NB4 (cell line): ENCODE measurements at regions not wholly inside any gene's neighbourhood (a gene's known extent, or its start where the extent isn't known, plus 50 kb on each side); places are given as distances from the start of the nearest gene placed in this dataset.

Source experiments
- DNase-seq: peaks from one replicate; pipeline ENCODE4 v3.0.0; 2010; ENCODE audit warnings: low read depth
- H3K4me3 ChIP-seq: one replicate; pipeline ENCODE4 v1.5.1; 2011; ENCODE audit warnings: mild to moderate bottlenecking, low read depth, low read length, moderate library complexity
- CTCF ChIP-seq: IDR thresholded peaks from one replicate; pipeline ENCODE4 v1.5.1; 2012; ENCODE audit warnings: low read depth, low read length
- MAX ChIP-seq: IDR thresholded peaks from 2 replicates; pipeline ENCODE4 v1.6.1; 2011; ENCODE audit warnings: low read depth, low read length
- MYC ChIP-seq: IDR thresholded peaks from 2 replicates; pipeline ENCODE4 v1.6.1; 2011; ENCODE audit warnings: low read depth, low read length
- POLR2A ChIP-seq: IDR thresholded peaks from 2 replicates; pipeline ENCODE4 v1.6.1; 2011; ENCODE audit warnings: mild to moderate bottlenecking; ENCODE audit not compliant: insufficient read length; ENCODE audit errors: extremely low read depth

GRCh38 chr4:125710766-125711165, 396.0 kb downstream of the FAT4 start:
- no peak overlapping the region for H3K4me3 ChIP-seq
- TF ChIP-seq MAX: no peak
- TF ChIP-seq POLR2A: no peak
- TF ChIP-seq MYC: no peak
- no peak for TF ChIP-seq CTCF
- no peak for DNase-seq

- no peak overlapping the region for H3K4me3 ChIP-seq
- DNase-seq: no peak
- TF ChIP-seq CTCF (no peak), MYC (no peak), POLR2A (no peak), MAX (no peak)
Measured at GRCh38 chr4:125714049-125714448, 399.3 kb downstream of the FAT4 start.

GRCh38 chr4:125714845-125715244, 400.1 kb downstream of the FAT4 start:
- TF ChIP-seq MYC (no peak), POLR2A (no peak), MAX (no peak), CTCF (no peak)
- DNase-seq: no peak
- no peak overlapping the region for H3K4me3 ChIP-seq

DNA sequence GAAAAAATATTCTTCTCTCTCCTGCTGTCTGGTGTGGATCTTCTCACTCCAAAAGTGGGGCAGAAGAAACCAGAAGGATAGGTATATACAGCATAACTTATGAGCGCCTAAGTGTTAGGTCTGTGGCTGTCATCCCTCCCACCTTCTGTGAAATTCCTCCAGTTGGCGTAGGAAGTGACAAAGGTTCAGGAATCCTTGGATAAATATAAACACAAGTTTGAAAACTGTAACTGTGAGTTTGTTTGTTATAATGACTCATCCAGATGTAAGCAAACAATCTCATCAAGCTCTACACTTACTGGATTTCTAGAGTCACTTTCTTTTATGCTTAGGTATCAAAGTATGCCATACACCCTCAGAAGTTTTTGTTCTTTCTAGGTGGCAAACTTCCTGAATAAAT, 405.2 kb downstream of the FAT4 start:
- no peak for TF ChIP-seq POLR2A
- TF ChIP-seq MYC: no peak
- TF ChIP-seq MAX: no peak
- DNase-seq: no peak
- H3K4me3 ChIP-seq: no peak overlapping the region

DNA sequence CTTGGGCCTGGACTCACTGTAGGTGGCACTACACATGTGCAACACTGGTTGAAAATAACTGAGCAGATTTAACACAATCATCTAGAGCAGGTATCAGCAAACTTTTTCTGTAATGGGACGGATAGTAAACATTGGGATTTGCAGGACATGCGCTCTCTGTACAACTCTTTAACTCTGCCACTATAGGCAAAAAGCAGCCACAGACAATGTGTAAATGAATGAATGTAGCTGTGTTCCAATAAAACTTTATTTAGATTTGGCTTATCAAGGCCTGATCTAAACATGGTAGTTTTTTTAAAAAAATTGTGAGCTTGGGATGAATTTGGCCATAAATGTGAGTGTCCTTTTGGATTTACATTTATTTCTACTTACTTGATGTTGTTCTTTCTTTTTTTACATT, 407.3 kb downstream of the FAT4 start:
- DNase-seq: no peak
- TF ChIP-seq POLR2A: no peak
- no peak for TF ChIP-seq MYC
- TF ChIP-seq MAX: no peak
- TF ChIP-seq CTCF: no peak
- H3K4me3 ChIP-seq: no peak overlapping the region

DNA sequence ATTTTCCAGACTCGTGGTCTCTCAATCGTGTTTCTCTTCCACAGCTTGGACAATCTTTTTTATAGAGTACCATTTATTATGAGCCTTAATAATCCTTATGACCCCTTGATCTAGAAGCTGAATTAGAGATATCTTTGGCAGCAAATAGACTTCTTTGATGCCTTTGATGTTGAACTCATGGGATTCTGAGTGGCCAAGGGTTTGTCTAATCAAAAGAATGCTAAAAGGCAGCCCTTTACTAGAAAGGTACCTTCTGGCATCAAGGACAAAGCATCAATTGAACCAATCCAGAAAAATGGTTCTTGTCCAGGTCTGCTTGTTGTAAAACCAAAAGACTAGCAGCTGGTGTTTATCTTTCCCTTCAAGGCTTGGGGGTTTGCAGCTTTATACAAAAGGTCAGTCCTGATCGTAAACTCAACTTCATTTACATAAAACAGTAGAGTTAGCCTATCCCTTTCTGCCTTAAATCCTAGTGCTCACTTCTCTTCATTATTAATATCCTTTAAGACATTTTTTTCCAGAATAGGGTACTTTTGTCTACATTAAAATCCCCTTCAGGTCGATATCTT, 411.3 kb downstream of the FAT4 start:
- no peak for TF ChIP-seq CTCF
- no peak for TF ChIP-seq MYC
- no peak for TF ChIP-seq POLR2A
- TF ChIP-seq MAX: no peak
- H3K4me3 ChIP-seq: no peak overlapping the region
- DNase-seq: no peak
